Stimulated activated CD8-positive, alpha-beta memory T cell treated with anti-CD3 and anti-CD28 coated beads, Interleukin-7, amount 100 ng/mL, for 48 hours (primary cell): ENCODE measurements at regions not wholly inside any gene's neighbourhood (a gene's known extent, or its start where the extent isn't known, plus 50 kb on each side); places are given as distances from the start of the nearest gene placed in this dataset.

Source experiments
- DNase-seq, 2 donors: peaks; one replicate each; pipeline ENCODE4 v3.0.0-alpha.2; 2020; ENCODE audit warnings: low read depth in 1 of 2; ENCODE audit errors: extremely low read depth in 1 of 2

DNA sequence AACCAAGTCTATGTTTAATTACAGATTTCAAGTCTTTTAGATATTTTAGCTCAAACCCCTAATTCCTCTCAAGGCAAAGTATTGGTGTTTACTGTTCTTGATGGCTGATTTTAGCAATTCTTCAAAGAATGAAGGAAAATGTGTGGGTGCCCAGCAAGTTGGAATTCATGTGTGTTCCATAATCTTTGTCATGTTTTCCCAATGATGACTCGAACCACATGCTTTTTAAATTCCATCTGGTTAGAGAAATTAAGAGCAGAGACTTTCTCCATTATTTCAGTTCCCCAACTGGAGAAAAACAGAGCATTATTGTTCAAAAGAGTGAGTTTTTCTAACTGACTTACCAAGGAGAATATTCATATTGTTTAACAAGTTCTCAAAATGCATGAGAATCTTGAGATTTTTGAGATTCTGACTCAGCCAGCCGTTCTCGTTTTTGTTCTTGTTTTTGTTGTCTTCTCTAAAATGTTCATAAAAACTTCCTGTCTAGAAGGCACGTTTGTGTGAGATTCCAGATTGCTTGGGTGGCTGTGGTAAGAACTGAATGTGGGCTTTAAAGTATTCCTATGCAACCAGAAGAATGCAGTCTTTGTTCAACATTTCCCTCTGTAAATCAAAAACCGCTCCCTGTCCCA, 404.7 kb downstream of the IRS2 start:
- no peak for DNase-seq

DNA sequence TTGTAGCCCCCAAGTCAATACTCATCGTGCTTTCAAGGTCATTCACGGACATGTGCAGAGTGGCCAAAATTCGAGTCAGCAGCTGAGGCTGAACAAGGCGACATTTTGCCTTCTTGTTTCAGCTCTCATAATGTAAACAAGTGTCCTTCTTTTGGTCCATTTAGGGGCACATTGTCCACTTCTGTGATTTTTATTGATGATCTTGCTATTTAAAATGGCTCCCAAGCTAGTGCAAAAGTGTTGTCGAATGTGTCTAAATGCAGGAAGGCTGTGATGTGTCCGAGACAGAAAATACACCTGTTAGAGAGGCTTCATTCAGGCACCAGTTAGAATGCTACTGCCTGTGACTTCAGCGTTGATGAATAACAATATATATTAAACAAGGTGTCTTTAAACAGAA, 405.9 kb downstream of the IRS2 start:
- no peak for DNase-seq

DNA sequence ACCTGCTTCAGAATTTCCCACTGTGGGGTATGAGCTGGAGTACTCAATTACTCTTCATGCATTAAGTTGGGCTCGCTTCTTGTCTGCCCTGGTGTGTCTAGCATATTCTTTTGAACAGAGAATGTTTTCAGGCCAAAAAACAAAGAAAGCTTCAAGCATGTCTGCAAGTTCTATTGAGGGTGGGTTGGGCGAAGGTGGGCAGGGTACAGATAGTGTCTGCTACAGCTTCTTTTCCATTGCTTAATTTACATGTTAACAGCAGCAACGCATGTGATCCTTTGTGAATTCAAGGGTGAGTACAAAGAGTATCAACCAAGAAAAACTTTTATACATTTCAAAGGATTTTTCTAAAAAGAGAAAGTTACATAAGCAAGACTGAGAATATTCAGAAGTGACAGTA, 406.5 kb downstream of the IRS2 start:
- no peak for DNase-seq

DNA sequence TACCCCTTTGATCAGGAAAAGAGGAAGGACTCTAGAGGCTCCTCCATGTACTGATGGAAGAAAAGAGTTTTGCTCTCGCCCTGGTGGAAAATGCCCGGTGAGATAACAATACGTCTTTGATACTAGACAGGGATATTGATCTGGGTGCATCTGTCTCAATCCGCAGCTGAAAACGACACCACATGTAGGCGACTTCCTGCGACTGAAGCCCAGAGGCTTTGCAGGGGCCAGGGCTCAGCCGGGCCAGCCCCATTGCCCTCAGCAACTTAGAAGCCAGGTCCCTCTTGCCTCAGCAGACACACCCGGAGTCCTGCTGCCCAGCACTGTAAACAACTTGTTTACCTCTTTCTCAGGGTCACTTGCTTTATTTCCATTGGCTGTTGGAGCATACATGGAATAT, 409.4 kb downstream of the IRS2 start:
- no peak for DNase-seq

DNA sequence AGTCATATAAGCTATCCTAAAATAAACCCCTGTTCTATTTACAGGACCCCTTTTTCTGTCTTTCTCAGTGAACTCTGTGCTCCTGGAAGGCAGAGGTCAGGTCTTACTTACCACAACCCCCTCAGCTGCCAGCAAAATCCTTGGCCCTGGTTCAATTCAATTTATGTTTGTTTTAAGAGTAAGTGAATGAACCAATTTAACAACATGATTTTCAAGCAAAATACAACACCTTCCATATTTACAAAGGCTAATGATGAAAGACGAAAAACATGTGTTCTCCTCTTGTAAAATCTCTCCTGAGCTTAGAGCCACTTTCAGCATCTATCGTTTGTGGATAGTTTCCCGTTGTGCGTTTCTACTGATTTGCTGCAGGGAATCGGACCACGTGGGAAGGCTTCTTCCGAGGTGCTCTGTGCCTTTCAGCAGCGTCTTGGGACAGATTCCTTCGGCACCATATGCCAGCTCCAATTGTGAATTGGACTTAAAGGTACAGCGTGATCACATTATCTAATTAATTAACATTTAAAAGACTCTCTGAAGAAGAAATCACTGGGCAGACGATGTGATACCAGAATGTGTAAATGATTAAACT, 411.7 kb downstream of the IRS2 start:
- no peak for DNase-seq

DNA sequence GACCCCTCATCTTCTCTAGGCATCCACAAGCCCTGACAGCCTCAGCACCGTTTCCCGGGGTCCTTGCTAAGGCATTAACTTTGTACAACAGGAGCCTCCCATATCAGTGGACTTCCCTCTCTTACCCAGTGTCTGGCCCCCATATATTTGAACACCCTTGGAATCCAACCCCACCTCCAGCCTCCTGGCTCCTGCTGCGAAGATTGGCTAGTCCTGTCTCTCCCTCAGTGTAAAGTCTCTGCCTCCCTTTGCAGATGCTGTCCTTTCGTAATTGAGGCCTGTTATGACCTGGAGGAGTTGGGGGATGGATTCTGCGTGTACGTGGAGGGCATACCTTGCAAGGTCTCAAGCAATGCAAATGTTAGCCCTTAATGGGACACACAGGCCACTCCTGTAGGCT, 413.7 kb downstream of the IRS2 start:
- DNase-seq = no peak

DNA sequence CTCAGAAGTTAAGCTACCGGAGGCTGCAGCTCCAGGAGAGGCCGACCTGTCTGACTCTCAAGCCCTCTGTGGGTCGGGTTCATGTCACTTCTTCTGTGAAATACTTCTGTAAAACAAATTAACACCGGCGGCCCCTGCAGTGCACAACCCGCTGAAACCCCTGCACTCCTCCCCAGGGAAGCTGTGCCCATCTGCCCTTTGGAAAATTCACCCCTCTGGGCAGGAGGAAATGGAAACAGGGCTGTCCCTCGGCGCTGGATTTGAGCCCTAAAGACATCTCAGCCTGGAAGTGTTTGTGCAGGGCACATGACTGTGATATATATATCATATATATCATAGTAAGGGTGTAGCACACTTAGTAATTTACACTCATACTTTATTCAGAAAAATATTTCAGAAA, 415.3 kb downstream of the IRS2 start:
- DNase-seq = no peak

DNA sequence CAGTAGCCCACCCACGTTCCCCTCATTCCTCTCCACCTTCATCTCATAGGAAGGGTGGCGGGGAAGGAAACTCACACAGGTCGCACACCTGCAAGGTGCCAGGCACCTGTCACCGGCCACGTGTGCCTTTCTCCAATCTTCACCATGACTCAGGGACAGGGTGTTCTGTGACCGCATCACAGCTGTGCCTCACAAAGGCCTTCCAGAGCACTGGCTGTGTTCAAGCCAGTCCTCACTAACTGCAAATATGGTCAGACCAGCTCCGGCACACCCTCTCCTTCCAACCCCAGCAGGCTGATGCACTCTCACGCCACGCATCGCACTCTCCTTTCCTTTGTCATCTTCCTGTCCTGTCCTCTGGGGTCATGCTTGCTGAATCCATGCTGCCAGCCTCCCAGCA, 415.9 kb downstream of the IRS2 start:
- no peak for DNase-seq

DNA sequence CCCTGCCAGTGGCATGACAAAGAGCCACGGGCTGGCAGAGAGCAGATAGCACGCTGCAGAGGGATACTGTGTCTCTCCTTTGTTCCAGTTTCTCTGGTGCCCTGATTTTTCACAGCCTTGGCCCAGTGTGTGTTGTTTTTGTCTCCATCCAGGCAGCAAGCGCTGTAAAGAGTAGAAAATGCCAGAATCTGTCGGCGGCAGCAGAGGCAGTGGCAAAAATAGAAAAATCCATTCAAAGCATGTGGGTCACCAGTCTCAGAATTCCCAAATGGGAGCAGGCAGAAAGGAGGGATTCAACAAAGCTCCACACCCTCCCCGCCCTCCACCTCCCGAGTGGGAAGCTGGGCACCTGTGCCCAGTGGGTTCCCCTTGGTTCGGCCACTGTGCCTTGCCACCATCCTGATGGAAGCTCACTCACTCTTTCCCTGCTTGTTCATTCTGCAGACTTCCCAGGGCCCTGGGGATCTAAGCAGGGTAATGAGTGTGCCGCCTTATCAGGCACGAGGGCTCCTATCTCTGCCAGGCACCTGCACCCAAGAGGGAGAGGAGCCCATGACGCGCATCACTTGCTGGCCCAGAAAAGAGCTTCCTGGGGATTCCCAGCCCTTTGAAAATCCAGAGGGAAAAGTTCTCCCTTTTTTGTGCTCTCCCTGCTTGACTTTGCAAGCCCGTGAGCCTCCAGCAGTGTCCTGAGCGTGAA, 416.9 kb downstream of the IRS2 start:
- no peak for DNase-seq

DNA sequence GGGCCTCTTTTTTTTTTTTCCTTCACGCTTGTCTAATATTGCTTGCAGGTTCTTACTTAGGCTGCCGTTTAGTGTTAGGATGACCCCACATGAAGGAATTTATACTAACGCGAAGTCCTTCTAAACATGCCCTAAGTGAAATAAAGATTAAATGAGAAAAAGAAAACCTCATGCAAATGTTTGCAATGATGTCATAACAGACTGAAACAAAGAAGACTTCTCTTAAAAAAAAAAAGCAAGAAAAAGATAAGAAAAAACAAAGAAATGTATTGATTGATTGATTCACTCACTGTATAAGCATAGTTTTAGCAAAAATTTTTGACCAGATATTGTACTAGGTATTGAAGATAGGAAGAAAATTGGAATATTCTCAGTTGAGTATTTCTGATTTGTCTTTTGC, 418.2 kb downstream of the IRS2 start:
- no peak for DNase-seq

DNA sequence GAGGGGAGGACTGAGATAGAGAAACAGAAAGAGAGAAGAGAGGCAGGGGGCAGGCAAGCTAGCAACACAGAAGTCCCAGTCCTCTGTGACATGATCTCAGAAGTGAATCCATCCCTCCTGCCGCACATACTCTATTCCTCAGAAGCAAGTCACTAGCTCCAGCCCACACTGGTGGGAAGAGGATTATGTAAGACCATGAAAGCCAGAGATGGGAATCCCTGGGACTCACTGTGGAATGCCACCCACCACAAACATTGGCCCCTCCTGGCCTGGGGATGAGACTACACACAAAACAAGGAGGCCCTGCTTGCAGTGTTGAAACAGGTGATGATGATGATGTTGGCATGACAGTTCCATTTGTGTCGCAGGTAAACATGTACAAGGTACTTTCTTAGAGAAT, 419.9 kb downstream of the IRS2 start:
- DNase-seq = no peak

DNA sequence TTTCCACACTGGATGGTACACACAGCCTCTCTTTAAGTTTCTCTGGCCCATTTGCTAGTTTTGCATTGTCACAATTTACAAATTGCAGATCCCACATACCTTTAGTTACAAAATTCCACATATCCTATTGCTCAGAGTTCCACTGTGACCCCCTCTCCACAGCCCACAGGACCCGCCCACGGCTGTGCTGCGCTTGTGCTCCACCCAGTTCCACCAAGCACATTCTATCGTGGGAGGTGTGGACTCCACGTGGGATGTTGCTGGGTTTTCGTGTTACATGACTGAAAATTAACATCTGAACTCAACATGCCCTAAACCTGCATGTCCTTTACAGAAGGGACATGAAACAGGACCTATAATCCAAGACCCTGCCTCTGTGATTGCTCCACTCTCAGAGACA, 423.0 kb downstream of the IRS2 start:
- DNase-seq = no peak

DNA sequence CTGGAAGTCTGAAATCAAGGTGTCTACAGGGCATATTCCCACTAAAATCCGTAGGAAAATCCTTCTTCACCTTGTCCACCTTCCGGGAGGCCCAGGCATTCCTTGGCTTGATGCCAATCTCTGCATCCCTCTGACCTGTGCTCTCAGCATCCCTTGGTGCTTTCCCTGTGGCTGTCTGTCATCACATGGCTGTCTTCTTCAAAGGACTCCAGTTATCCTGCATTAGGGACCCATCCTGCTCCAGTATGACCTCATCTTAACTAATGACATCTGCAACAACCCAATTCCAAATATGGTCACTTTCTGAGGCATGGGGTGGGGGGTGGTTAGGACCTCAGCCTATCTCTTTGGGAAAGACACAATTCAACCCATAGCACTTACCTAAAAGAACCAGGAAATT, 423.8 kb downstream of the IRS2 start:
- no peak for DNase-seq

DNA sequence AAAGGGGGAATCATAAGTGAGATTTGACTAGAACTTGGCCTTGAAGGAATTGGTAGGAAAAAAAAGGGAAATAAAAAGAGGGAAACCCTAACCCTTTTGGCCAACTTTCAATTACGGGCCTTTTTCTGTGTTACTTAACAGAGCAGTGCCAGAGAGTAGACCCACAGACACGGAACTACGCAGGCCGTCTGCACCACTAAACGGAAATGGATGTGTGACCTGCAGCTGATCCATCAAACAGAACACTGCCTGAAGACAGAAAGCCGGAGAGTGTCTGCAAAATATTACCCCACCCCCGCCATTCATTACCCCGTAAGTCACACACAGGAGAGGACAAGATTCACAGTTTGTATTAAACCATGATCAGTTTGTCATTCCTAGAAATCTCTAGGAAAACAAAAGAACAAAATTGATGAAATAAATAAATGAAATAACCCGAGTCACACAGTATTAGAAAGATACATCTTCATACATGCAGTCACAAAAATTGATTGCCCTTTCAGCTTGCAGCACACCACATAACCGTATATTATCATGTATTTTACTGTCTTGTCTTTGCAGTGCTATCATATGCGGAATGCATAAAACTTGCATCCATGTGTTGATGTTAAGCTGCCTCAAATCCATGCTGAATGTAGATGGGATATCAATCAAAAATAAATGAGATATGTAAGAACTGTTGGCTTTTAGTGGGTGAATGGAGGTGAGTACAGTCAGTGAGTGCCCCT, 424.7 kb downstream of the IRS2 start:
- no peak for DNase-seq

DNA sequence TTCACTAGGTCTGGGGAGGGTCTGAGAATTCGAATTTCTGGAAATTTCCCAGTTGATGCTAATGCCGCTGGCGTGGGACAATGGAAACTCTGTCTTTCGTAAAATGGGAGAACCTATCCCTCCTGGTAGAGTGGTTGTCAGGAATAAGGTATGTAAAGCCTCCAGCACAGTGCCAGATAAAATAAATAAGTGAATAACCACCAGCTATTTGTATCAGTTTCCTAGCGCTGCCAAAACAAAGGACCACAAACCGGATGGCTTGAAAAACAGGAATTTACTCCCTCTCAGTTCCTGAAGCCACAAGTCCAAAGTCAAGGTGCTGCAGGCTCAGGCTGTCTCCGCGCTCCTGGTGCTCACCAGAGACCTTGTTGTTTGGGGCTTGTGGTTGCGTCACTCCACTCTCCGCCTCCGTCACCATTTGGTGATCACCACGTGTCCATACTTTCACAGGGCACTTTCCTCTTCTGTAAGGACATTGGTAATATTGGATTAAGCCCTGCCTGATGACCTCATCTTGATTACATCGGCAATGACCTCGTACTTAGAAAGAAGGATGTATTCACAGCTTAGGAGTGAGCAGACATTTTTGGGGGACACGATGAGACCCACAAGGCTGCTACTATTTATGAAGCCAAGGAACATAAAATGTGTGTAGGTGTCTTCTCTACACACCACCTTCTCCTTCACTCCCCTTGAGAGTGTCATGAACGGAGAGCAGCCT, 428.5 kb downstream of the IRS2 start:
- no peak for DNase-seq

DNA sequence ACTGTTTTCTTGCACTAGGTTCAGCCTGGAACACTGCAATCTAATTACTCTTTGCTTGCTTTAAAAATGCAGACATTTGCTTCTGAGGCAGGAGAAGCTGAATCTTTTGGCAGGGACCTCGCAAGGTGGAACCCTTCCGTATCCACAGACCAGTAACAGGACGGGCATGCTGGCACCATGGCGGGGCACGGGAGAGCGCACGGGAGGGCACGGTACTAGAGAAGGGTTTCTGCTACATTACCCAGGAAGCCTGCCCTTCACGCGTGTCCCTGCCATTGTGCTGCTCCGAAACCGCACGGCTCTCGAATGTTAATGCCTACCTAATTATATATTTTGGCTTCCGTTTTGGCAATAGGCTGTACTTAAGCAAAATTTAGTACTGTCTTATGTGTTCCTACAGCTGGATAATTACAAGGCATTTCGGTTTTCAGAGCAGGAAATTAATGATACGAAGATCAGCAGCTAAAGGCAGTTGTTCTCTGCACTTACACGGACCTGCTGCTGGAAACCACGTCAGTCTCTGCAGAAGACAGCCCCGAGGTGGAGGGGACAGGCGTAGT, 430.4 kb downstream of the IRS2 start:
- no peak for DNase-seq

DNA sequence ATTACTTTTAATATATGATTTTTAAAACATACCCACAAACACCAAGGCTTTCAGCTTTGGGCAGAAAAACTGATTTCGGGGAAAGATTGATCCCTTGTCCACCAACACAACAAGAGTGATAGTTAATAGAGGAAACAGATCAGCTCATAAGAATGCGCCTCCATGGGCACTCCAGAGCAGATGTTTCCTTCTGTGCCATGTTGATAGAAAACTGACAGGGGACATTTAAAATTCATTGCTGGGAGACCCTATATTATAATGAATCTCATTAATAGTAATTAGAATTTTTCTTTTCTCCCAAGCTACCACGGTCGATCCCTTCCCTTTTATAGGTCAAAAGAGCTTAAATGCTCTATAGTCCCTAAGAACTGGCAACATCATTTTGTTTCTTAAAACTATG, 431.2 kb downstream of the IRS2 start:
- DNase-seq = no peak

DNA sequence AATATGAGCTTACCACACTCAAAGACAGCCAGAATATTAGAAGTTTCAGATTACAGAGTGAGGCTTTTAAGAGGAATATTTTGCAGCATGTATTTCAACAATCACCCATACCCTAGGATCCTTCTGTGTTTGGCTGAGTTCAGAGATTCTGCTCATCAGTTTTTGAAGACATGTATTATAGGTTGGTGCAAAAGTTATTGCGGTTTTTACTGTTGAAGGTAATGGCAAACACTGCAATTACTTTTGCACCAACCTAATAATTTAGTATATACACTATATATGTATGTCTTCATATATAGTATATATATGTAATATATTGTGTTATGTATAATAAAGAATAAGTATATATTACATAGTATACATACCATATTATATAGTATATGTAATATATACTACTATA, 435.1 kb downstream of the IRS2 start:
- no peak for DNase-seq

DNA sequence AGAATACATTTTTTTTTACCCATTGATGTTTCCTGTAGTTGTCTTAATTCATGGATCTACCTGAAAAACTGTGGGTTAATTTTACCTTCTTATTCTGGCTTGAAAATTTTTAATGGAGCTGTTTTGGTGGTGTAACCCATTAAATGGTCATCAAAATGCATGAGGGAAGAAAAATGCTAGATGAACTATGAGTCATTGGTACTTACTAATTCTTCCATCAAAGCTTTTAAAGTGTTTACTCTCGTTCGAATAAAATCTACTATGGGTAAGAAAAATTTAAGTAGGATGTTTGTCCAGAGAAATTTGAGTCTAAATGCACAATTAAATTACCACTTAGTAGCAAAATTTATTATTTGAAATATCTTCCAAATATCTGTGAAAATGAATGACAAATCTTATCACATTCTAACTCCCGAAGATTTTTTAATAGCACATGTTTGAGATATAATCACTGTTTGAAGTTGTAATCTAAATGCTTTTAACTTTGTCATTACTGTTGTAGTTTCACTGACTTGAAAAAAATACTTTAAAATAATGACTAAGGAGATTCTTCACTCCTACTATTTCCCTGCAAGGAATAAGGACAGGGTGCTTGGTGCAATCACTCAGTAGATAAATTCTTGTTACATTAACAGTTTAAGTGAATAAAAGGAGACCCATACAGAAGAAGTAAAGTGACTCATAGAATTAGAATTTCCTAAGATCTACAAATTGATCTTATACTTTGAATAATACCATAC, 437.7 kb downstream of the IRS2 start:
- DNase-seq = no peak

DNA sequence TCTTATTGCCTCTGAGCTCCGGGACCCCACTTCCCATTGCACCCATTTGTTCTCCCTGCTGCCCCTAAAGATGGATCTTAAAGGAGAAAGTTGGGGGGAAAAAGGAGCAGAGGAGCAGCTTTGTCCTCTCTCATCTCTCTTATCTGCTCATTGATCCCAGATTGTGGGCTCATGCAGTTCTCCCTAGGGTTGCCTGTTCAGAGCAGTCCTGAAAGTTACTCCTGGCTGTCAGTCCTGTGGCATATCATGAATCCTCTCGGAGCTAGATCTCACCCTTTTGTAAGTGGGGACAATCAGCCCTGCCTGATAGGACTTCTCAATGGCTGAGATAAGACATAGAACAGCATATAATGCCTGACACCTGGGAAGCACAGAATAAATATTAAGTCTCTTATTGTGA, 440.3 kb downstream of the IRS2 start:
- no peak for DNase-seq
